ENCODE measurements at regions not wholly inside any gene's neighbourhood (a gene's known extent, or its start where the extent isn't known, plus 50 kb on each side); places are given as distances from the start of the nearest gene placed in this dataset.

DNA sequence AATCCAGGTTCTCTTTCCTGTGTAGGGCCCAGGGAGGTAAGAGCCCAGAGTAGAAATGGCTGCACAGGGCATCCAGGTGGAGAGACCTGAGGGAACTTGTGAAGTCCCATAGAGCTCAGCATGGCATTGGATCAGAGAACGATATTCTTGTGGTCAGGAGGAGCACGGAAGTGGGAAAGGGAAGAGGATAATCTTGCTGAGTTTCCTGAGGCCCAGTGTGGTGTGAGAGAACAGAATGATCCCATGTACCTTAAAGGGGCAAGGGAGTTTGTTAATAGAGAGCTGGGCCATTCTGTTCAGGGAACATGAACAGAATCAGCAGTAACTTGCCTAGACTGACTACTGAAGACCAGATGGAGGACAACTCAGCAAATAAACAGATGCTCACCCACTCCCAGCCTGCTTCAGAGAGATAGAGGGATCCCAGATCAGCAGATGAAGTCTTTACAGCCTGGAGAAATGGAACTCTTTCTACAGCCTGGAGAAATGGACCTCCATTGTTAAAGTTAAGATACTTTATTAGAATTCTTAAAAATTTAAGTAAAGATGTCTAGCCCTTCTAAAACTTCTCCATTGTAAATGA is 119.7 kb upstream of the ELL2 start:
- no peak overlapping the region for H3K4ac ChIP-seq (replicated peaks; ENCODE audit: insufficient read length, low read depth, low read length)
- peak overlapping the region; percentile 40 for H2BK12ac ChIP-seq (ENCODE audit: low read depth, low read length)
- peak overlapping the region; percentile 35; the same call in 1 of the 2 replicates for H2AFZ ChIP-seq (ENCODE audit: low read length)
- H2BK20ac ChIP-seq (ENCODE audit: low read length) = peak overlapping the region; percentile 84; the same call in 1 of the 2 replicates
- H3K56ac ChIP-seq (replicated peaks; ENCODE audit: insufficient read length, low read depth, low read length) = no peak overlapping the region
- ChIA-PET POLR2A (ENCODE audit: partially characterized antibody) (no interaction called here), CTCF (ENCODE audit: partially characterized antibody) (interaction anchor here (0.6 to 1.7 kb wide), 5 partner anchors 12 to 521 kb away, joined by 3 to 5 read pairs (median 3); no protein-coding TSS in a partner anchor)
- H3K36me3 ChIP-seq (ENCODE audit: control insufficient read depth in 2 of 4, insufficient read depth in 4 of 4, low read length in 3 of 4) = no peaks in the 10 kb centered on the region
- no peak overlapping the region for H3K9ac ChIP-seq (replicated peaks in 1 of 4; ENCODE audit: extremely low read depth in 1 of 4, low read depth in 3 of 4, low read length in 3 of 4)
- no peak overlapping the region for H3K23ac ChIP-seq (ENCODE audit: insufficient read length)
- 0 out of 2 replicates have a peak overlapping the region, but pooled peaks have one; percentile 67 for H2BK15ac ChIP-seq (ENCODE audit: low read length)
- H3K18ac ChIP-seq (ENCODE audit: extremely low read depth, low read length) = no peak overlapping the region; the same call in 1 of the 2 replicates
- no peaks in the 10 kb centered on the region for H4K20me1 ChIP-seq (replicated peaks in 1 of 2; ENCODE audit: control insufficient read depth in 1 of 2, insufficient read depth in 2 of 2, low read length in 2 of 2)
- no peaks in the 10 kb centered on the region for H3K27me3 ChIP-seq (replicated peaks in 1 of 4; ENCODE audit: control insufficient read depth in 3 of 4, extremely low read depth in 1 of 4, insufficient read depth in 3 of 4, low read length in 3 of 4)
- peak overlapping the region; percentile 41 for H2BK120ac ChIP-seq (replicated peaks; ENCODE audit: low read depth, low read length)
- H3K9me3 ChIP-seq (ENCODE audit: insufficient read depth in 2 of 2, low read depth in 1 of 2, low read length in 1 of 2) = no peaks in the 10 kb centered on the region
- H3K4me1 ChIP-seq (replicated peaks in 1 of 4; ENCODE audit: control insufficient read depth in 3 of 4, insufficient read depth in 4 of 4, low read length in 3 of 4) = peaks cover 0 to 11% (median 10%) of the 10 kb centered on the region in 4 experiments; a peak in 4 of 7 replicates
- no peak overlapping the region for H3K14ac ChIP-seq (ENCODE audit: insufficient read length)
- no peak overlapping the region; the same call in 1 of the 2 replicates for H2BK5ac ChIP-seq (ENCODE audit: low read depth, low read length)
- FAIRE-seq = no peak
- 0 out of 2 replicates have a peak overlapping the region, but pooled peaks have one; percentile 1 for H2AK5ac ChIP-seq (ENCODE audit: low read depth, low read length)
- H3K79me1 ChIP-seq (ENCODE audit: low read depth, low read length) = no peaks in the 10 kb centered on the region
- H4K8ac ChIP-seq (ENCODE audit: extremely low read depth, insufficient read depth, low read length) = no peak overlapping the region
- peak overlapping the region; percentile 44 for H4K91ac ChIP-seq (replicated peaks; ENCODE audit: insufficient read length, low read length)
- H3K79me2 ChIP-seq (ENCODE audit: control insufficient read depth in 1 of 2, insufficient read depth in 2 of 2, low read length in 2 of 2) = no peaks in the 10 kb centered on the region
- H3K4me3 ChIP-seq (ENCODE audit: extremely low read depth in 1 of 4, insufficient read depth in 2 of 4, low read depth in 3 of 4, low read length in 4 of 4) = no peak overlapping the region
- no peaks in the 10 kb centered on the region for H3K23me2 ChIP-seq (ENCODE audit: low read depth, low read length)
- no peak overlapping the region for H3K27ac ChIP-seq (ENCODE audit: low read depth, low read length)
- WGBS, 2 experiments (ENCODE audit: extremely low coverage in 1 of 2, insufficient coverage in 1 of 2, insufficient read length in 1 of 2, insufficient replicate concordance in 2 of 2, low coverage in 1 of 2, low lambda C conversion rate in 2 of 2, missing lambda C conversion rate in 1 of 2) = 100% methylated on average over 2 of the region's 2 CpGs; no CpG with 5 or more reads in 1 of the 2 experiments
- no peak overlapping the region for H3K4me2 ChIP-seq (ENCODE audit: insufficient read depth in 1 of 2, low read depth in 2 of 2, low read length in 2 of 2)
- no peak for DNase-seq (ENCODE audit: low read depth in 1 of 2, low spot score in 2 of 2)
- H4K5ac ChIP-seq (ENCODE audit: insufficient read length, low read depth, low read length) = no peak overlapping the region
- TF ChIP-seq, protein P1, sequence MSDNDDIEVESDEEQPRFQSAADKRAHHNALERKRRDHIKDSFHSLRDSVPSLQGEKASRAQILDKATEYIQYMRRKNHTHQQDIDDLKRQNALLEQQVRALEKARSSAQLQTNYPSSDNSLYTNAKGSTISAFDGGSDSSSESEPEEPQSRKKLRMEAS (IDR thresholded peaks at IDR 0.05) = no peak
- TF ChIP-seq TEAD4 (IDR thresholded peaks at IDR 0.05; ENCODE audit: low read depth, low read length) (no peak), EGR1 (IDR thresholded peaks at IDR 0.05; ENCODE audit: borderline replicate concordance, low read depth, low read length) (no peak), TAF1 (IDR thresholded peaks at IDR 0.05; ENCODE audit: low read depth, low read length) (no peak)

Data from H1 (cell line).